HG02623 (cell line): ENCODE measurements at regions not wholly inside any gene's neighbourhood (a gene's known extent, or its start where the extent isn't known, plus 50 kb on each side); places are given as distances from the start of the nearest gene placed in this dataset.

Experiments
- ATAC-seq: cut with Tn5 transposase; IDR thresholded peaks from one replicate; pipeline ENCODE4 v1.9.1; 2021; ENCODE audit warnings: moderate library complexity; ENCODE audit not compliant: unreplicated experiment

DNA sequence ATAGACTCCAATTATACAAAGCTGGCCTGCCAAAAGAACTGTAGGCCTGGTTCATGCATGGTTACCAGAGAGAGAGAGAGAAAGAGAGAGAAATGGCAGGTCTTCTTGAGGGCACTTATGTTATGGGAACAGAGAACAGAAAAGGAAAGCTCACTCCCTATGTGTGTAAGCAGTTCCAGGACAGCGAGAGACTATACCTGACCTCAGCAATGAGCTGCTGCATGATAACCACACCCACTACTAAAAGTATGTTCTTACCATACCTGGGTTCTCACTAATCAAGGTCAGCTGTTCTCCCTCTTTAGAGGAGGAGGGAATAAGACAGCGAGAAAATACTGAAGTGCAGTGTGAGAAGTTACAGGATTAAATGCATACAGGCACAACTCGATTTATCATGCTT is 583.3 kb downstream of the GBA3 start:
- no peak for ATAC-seq

- ATAC-seq, result no peak
Observed at GRCh38 chr4:23269566-23269965, 576.8 kb downstream of the GBA3 start.

GRCh38 chr4:23268072-23268771 is 575.5 kb downstream of the GBA3 start:
- no peak for ATAC-seq

- no peak for ATAC-seq
Observed at GRCh38 chr4:23266401-23266800, 573.7 kb downstream of the GBA3 start.

GRCh38 chr4:23260511-23260910 is 567.8 kb downstream of the GBA3 start:
- ATAC-seq, result no peak

GRCh38 chr4:23245203-23245832 is 552.6 kb downstream of the GBA3 start:
- ATAC-seq, result no peak

DNA sequence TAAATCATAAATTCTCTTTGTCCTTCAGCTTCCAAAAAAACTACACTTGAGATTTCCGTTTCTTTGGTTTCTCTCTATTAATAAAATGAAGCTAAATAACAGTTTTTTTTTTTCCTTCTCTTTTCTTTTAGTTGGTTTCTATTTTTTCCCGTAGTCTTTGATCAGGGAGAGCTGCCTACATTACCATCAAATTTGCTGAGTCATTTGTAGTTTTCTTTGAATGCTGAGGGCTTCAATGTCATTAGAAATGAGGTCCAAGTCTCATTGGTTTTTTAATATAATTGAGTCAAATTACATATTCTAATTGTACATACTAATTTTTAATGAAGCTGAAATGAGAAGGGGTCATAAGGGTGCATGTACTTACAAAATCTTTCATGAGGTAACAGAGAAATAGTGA is 550.2 kb downstream of the GBA3 start:
- no peak for ATAC-seq

- ATAC-seq, result no peak
Observed at GRCh38 chr4:23241408-23241807, 548.7 kb downstream of the GBA3 start.

- ATAC-seq, result no peak
Observed at GRCh38 chr4:23238848-23239247, 546.1 kb downstream of the GBA3 start.

- no peak for ATAC-seq
Observed at GRCh38 chr4:23237771-23238170, 545.0 kb downstream of the GBA3 start.

- no peak for ATAC-seq
Observed at GRCh38 chr4:23235628-23236390, 543.1 kb downstream of the GBA3 start.

DNA sequence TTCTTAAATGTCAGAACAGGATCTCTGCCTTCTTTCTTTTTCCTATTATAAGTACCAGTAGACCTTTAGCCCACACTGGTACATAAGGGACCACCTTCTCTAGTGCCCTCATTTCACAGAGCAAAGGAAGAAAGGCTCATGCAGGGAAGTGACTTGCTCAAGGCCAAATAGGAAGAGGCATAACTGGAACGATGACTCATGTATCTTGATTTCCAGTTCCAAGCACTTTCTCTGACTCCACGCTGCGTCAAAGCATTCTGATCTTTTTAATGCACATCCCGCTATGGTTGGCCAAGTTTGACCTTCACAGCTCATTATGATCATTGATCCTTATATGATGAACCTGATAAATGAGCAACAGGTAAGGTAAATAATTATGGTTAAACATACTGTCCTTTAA is 542.0 kb downstream of the GBA3 start:
- no peak for ATAC-seq

GRCh38 chr4:23234018-23234417 is 541.3 kb downstream of the GBA3 start:
- ATAC-seq, result no peak

GRCh38 chr4:23233596-23233995 is 540.9 kb downstream of the GBA3 start:
- no peak for ATAC-seq

DNA sequence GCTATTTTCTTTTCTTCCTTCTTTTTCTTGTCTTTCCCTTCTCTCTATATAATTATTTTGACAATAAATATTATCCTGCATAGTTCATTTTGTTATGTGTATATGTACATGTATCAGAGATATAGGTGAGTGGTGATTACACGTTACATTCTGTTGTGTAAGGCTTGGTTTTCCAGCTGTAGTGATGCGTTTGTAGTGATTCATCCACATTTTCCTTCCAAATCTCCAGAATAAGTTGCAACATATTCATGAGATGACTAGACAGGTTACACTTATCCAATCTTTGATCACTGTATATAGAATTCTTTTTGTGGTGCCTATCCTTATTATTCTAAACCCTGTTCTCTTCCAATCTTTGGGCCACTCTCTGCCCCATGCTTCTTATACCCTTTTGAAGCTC is 540.2 kb downstream of the GBA3 start:
- no peak for ATAC-seq

DNA sequence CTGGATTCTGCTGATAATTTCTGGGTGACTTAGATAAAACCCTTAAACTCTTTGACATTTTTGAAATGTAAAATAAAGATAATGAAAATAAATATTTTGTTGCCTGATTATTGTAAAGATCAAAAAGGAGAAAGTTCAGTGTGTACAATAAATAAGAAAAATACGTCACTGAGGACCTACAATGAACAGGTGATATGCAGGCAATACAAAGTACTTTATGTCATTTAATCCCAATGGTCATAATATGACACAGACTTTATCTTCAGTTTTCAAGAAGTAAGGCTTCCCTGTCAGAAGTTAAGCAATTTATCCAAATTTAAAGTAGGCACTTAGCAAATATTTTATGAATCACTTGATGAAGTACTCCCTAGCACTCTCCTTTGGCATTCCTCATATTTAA is 532.8 kb downstream of the GBA3 start:
- ATAC-seq, result no peak

DNA sequence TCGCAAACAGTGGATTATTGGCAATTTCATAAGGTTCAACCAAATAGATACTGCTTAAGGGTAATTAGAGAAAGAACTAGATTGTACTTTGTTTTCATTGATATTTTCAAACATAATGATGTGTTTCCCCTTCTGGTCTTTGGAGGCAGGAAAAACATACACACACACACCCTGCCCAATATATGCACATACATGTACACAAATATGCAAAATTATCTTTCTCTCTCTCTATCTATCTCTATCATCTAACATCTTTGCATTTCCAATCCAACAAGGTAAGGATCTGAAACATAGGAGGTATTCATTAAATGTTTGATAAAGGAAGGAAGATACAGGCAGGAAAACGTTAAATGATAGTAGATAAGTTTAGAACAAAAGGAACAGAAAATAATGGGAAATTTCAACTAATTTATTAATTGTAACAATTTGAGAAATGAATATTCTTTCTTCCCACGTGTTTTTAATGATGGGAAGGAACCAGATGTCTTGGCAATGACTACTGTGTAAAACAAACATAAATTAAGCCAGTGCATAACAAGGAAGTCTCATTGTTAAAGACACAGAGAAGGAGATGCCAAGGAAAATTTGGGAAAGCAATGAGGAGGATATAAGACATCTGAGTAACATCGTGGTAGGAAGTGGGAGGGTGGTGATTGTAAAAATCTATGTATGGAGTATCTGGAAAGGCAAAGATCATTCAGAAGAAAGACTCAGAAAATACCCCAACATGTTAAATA is 532.1 kb downstream of the GBA3 start:
- ATAC-seq, result no peak

DNA sequence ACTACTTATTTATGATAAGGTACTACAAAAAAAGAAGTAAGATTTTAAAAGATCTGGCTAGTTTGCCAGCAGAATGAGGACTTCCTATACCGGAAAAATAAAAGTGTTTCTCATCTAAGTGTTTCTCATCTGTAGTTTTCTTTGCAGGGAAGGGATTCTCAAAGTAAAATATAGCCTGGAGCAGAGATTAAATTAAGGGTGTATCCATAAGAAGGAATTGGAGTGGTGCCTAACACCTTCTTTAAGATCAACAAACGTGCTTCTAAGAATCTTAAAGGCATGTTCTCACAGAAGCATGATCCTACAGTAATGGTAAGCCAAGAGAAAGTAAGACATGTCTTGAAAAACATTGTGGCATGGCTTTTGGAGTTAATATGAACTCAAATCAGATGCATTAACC is 528.2 kb downstream of the GBA3 start:
- no peak for ATAC-seq

DNA sequence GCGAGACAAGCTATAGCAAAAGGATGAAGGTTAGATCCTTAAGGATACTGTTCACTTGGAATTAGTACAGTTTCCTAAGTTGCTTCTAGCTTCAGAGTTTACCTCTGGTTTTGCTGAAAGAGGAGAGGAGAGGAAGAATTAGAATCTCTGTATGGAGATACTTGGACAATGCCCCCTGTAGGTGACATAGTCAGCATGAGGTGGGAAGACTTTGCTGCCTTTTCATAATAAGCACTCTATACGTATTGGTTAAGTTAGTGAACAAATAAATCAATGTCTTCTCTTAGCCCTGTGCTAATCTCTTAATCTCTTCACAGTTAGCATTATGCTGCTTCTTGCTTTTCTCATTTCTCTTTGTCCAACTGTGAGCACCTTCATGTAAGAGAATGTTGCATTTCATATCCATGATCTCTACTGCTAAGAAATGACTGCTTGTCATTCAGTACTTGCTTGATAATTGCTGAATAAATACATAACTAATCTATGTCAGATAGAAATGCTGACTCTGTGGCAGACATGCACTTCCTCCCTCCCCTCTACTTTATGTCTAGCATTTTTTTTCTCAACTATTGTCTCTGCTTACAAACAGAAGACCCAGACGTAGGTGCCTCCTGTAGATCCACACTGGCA is 527.2 kb downstream of the GBA3 start:
- no peak for ATAC-seq

DNA sequence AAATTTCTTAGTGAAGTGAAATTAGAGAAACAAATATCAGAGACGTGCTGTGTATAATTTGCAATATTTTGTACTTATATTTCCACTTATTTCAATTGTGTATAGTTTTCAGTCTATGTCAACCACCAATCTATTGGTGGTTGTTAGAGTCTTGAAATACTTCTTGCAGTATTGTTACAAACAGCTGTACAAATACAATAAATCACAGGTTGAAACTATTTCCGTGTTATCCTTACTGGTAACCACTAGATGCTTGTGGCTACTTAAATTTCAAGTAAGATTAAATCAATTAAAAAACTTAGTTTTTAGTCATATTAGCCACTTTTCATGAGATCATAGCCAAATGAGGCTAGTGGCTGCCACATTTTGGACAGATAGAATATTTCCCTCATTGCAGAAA is 520.5 kb downstream of the GBA3 start:
- no peak for ATAC-seq

DNA sequence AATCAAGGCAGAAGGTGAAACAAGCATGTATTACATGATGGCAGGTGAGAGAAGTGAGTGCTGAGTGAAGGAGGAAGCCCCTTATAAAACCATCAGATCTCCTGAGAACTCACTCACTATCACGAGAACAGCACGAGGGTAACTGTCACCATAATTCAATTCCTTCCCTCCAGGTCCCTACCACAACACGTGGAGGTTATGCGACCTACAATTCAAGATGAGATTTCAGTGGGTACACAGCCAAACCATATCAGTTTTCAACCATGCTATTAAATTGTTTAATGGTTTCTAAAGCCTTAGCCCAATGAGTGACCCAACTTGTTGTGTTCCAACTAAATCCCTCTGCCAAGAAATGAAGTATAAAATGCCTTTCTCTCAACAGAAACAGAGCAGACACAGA is 519.8 kb downstream of the GBA3 start:
- no peak for ATAC-seq
